ENCODE measurements at regions not wholly inside any gene's neighbourhood (a gene's known extent, or its start where the extent isn't known, plus 50 kb on each side); places are given as distances from the start of the nearest gene placed in this dataset.

DNA sequence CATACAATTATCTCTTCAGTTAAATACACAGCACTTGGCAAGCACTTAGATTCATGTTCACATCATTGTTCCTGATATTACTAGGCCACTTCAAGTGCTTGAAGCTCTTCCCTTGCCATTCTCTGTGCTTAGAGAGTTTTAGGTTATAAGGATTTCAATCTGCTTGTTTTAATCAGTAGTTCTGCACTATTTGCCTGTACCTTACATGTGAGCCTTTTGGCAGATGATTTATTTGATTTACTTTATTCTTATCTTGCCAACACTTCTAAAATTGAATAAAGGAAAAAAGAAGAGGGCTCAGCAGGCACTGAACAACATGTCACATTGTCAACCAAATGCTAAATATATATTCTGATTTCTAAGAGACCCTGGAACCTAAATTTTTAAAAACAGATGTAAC, 363.8 kb upstream of the USP15 start:
- no peak for DNase-seq (ENCODE audit: low read depth)

DNA sequence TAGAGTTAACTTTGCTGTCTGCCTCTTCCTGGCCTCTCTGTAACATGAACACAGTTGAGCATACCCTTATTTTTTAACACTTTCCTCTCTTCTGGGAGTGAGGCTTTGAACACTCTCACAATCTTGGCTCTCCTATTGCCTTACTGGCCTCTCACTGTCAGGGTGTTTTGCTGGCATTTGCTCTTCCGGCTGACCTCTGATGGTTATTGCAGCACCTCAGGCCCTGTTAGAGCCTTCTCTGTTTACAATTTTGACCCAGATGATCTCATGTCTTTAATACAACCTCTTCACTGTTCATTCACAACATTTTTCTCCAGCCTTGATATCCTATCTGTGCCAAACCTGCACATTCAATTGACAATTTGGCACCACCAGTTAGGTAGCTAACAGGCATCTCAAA, 357.8 kb upstream of the USP15 start:
- no peak for DNase-seq (ENCODE audit: low read depth)

DNA sequence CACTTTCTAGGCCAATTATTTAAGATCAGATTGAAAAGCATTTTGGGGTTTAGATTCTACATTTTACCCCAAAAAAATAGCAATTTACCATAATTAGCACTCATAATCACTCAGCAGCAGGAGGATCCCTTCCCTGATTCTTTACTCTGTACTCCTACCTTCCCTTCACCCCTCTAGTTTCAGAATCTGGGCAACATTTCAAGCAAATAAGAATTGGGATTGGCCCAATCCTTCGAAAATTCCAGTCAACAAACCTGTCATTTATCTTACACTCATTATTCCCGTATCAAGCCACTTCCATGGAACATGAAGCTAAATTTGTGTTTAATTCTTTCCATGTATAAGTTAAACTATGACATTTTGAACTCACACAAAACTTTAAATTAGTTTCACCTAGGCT, 349.1 kb upstream of the USP15 start:
- DNase-seq (ENCODE audit: low read depth), result no peak

DNA sequence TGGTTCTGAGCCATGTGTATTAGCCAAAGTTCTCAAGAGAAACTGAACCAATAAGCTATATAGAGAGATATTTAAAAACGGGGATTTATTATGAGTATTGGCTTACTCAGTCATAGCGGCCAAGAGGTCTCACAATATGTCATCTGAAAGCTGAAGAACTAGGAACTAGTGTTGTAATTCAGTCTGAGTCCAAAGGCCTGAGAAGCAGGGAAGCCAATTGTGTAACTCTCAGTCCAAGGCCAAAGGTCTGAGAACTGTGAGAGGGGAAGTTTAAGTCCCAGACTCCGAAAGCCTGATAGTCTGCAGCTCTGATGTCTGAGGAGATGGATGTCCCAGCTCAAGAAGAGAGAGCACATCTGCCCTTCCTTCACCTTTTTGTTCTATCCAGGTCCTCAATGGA, 344.8 kb upstream of the USP15 start:
- no peak for DNase-seq (ENCODE audit: low read depth)

DNA sequence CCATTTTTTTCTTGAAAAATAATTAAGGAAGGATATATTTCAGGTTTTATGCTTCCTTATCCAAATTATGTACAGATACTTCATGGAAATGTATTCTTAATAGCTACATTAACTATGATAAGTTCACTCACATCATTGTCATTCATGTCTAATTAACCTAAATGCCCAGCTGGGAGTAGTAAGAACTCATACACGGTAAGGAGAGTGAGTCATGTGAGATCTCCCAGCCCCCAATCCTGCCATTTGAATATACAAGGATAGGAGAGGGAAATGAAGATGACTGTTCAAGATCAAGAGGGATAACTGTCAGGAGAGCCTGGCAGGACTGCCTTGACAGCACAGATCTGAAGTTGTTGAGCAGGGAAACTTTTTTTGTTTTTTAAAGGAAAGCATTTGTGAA, 343.4 kb upstream of the USP15 start:
- no peak for DNase-seq (ENCODE audit: low read depth)

DNA sequence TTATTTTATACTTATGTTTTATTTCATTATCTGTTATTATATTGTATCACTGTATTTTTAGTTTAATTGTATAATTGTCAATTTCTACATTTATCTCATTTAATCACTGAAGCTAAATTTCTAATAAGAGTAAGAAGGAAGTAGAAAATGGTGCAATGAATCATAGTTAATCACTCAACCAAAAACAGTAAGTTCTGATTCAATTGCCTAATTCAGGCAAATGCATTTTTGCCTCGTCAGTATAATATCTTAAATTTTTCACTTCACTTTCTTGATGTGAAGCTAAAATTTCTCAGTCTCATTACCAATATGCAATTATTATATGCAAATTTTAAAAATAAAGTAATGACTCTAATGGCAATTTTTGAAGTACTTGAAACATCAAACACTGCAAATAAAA, 340.5 kb upstream of the USP15 start:
- no peak for DNase-seq (ENCODE audit: low read depth)

DNA sequence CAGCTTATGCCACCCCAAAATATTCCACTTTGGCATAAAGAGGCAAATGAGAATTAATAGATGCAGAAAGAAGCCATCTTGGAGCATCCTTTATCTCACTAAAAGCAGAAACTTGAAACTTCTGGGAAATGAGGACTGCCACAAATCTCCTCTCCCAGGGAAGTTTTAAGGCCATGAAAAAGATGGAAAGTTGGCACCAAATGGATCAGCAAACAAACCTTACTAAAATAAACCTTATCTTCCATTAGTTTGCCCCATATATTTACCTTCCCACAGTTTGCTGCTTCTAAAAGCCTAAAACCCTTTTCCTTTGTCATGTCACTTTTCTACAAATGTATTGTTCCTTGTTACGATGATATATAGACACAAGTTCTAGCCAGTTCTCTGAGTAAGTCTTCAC, 340.0 kb upstream of the USP15 start:
- no peak for DNase-seq (ENCODE audit: low read depth)

DNA sequence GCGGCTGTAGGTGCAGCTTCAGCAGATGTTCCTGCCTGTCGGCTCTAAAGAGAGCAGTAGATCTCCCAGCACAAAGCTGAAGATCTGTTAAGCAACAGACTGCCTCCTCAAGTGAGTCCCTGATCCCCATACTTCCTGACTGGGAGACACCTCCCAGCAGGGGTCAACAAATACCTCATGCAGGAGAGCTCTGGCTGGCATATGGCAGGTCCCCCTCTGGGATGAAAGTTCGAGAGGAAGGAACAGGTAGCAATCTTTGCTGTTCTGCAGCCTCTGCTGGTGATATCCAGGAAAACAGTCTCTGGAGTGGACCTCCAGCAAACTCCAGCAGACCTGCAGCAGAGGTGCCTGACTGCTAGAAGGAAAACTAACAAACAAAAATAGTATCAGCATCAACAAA, 337.1 kb upstream of the USP15 start:
- DNase-seq (ENCODE audit: low read depth), result no peak

DNA sequence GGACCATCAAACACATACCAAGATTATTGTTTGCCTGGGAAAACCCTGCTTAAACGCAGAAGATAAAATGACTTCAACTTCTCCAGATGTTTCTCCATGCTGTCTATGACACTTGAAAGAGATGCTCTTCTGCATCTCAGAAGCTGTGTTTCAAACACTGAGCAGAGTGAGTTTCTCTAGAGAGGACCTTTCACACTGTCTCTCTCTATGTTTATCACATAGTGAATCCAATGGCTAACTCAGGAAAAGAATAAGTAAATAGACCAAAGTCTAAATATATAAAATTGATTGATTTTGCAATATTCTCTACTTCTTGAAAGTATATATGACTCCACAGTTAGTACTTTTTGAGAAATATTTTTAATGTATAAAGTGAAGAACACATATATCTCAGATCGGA, 325.6 kb upstream of the USP15 start:
- no peak for DNase-seq (ENCODE audit: low read depth)

DNA sequence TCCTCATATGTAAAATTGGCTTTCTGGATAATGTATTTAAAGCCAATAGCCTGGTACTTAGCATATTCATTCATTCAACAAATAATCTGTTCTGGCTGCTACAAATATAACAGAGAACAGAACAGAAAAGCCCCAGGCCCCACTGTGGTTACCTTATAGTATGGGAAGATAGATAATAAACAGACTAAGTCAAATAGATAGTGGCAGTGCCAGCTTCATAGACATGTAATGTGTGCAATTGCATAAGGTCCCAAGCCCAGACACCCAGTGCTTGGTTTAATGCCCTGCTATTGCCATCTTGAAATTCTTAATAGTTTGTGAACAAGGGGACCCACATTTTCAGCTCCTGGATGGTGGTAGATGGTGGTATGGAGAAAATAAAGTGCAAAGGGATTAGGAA, 320.2 kb upstream of the USP15 start:
- no peak for DNase-seq (ENCODE audit: low read depth)

DNA sequence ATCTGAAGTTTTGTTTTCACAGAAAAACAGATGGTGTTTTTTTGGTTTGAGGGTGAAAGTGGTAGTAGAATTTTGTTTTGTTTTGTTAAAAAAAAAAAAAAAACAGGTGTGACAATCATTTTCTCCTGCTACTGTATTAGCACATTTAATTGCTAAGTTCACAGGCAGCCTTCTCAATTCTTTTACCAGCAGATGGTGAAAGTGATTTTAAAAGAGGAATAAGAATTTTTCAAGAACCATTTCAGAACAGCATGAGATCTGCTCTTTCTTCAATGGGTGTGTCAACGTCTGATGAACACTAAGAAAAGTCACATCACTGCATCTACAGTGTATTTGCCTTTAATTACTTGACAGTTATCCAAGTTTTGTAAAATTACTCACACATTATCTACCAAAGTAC, 303.7 kb upstream of the USP15 start:
- DNase-seq (ENCODE audit: low read depth), result no peak

DNA sequence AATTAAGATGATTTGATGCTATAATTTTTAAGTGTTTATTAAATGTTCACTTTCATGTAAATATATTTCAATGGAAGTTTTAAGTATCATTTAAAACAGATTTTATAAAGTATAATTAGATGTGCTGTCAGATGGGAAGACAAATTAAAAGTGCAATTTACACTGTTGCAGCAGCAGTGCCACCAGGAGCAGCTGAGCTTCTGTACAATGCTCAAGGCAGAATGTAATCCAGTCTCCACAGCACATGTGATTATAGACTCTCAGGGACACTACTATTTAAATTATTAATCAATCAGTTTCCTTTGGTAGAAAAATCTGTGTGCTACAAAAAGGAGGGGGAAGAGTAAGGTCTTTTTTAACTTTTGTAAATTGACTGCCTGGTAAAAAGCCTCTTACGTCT, 285.7 kb upstream of the USP15 start:
- no peak for DNase-seq (ENCODE audit: low read depth)

DNA sequence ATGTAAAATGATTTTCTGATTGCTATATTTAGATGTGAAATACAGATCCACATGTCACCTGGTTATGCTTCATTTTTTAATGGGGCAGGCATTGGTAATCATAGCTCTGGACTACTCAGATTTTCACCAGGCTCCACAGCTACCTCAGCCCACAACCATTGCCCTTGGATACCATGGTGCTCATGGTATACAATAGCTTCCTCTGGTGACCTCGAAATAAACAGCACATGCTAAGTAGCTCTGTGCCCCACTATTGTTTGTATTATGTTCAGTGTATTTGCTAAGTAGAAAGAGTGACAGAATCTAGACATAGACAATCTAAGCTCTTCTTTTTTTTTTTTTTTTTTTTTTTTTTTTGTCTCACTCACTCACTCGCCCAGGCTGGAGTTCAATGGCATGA, 274.4 kb upstream of the USP15 start:
- no peak for DNase-seq (ENCODE audit: low read depth)

DNA sequence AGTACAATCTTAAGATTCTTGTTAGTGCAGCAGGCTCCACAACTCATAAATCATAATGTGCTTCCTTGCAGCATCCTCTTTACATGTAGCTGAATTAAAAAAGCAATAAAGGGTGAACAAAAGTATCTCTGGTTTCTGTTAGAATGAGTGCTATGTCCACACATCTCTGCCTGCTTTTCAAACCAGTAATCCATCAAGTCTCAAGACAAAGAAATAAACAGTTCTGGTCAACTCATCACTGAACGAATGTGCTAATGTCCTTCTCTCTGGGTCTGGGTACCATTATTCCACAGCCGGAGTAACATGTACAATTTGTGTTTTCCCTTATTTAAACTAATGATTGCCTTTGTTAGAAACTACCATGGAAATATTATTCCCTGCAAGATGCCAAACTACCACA, 273.0 kb upstream of the USP15 start:
- no peak for DNase-seq (ENCODE audit: low read depth)

DNA sequence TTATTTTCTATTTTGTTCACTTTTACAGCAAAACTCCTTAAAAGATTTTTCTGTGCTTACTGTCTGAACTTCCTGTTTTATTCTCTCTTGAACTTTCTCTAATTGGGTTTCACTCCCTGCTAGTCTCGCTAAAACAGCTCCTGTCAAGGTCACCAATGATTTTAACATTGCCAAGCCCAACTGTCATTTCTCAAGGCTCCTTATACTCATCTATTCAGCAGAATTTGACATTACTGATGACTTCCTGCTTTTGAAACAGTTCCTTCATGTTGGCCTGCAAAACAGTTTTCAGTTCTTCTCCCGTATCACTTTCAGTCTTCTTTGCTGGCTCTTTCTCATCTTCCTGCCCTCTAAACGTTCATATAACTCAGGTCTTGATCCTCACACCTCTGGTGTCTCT, 268.5 kb upstream of the USP15 start:
- DNase-seq (ENCODE audit: low read depth), result no peak

DNA sequence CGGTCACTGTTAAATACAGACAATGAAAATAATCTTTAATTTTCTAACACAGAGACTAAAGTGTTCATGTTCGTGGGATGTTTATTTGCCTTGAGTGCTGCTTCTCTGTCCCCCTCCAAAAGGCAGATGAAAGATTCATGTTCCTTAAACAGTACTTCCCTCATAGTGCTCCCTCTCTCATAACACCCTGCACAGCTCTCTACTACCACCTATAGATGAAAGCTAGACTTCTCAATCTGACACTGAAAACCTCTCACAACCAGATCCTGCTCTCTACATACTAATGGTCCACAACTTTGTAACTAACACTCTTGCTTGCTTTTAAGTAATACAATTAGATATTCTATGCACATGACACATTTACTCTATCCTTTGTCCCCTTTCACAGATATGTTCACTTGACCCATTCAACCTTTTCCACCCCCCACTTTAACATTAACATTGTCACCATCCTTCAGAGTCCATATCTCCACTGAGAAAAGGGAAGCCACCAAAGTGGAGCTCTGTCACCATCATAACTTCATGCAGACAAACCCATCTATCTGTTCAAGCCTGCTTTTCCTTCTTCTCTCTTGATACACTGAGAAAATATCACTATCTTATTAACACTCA, 266.4 kb upstream of the USP15 start:
- no peak for DNase-seq (ENCODE audit: low read depth)

DNA sequence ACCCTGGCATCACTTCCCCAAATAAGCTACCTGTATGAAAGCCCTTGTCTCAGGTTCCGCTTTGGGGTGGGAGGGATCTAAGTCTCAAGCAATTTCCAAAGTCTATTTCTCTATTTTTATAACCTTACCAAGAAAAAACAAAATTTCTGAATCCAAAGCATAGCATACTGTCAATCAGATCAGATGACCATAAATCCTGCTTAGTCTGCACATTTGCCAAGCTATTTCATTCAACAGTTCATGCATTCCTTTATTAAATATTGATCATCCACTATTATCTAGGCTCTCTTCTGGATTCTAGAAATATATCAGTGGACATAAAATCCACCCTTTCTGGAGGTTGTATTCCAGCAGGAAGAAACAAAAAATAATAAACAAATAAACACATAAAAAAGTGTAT, 263.5 kb upstream of the USP15 start:
- no peak for DNase-seq (ENCODE audit: low read depth)

DNA sequence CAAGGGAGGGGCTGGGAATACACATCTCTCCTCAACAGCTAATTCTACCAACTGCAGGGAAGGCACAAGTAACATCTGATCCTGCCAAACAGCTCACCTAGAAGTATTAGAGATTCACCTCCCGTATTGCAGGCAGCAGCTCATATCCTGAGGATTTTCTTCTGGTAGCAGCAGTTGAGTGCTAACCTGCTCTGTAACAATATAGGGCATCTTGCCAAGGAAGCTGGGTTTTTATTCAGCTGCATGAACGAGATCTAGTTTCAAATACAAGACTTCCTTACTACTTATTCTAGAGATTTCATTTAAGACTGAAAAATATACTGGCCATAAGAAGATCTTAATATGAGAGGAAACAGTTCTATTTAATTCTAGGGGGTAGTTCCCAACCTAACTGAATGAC, 261.4 kb upstream of the USP15 start:
- no peak for DNase-seq (ENCODE audit: low read depth)

DNA sequence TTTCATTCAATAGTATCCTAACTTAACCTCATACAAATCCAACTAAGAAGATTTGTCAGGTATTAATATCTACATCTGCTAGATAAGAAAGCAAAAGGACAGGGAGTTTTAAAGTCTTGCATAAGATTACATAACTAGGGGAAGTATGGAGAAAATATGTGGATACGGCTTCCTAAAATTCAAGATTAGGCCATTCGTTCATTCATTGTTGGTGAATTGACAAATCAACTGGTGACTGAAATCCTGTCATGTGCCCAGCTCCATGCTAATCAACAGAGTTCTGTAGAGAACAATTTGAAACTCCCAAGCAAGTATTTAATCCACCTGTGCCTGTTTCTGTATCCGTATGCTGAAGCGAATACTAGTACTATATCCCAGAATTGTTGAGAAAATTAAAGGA, 260.9 kb upstream of the USP15 start:
- no peak for DNase-seq (ENCODE audit: low read depth)

DNA sequence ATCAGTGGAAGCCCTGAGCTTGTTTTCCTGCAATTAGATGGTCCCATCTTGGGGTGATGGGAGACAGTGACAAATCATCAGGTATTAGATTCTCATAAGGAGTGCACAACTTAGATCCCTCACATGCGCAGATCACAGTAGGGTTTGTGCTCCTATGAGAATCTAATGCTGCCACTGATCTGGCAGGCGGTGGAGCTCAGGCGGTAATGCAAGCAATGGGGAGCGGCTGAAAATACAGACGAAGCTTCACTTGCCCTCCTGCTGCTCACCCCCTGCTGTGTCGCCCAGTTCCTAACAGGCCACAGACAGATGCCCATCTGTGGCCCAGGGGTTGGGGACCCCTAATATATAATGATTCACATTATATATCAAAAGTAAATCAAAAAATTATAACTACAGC, 258.8 kb upstream of the USP15 start:
- DNase-seq (ENCODE audit: low read depth), result no peak

DNA sequence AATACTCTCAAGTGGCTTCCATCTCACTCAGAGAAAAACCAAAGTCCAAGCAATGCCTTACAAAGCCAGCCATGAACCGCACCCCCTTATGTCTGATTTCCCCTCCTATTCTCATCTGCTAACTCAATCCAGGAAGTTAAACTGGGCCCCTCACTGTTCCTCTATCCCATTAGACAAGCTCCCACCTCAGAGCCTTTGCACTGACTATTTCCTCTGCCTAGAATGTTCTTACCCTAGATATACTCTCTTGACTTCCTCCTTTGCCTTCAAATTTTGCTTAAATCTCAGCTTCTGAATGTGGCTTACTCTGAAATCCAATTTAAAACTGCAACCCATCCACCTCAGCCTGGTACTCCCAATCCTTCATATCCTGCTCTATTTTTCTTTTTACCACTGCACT, 257.0 kb upstream of the USP15 start:
- DNase-seq (ENCODE audit: low read depth), result no peak

DNA sequence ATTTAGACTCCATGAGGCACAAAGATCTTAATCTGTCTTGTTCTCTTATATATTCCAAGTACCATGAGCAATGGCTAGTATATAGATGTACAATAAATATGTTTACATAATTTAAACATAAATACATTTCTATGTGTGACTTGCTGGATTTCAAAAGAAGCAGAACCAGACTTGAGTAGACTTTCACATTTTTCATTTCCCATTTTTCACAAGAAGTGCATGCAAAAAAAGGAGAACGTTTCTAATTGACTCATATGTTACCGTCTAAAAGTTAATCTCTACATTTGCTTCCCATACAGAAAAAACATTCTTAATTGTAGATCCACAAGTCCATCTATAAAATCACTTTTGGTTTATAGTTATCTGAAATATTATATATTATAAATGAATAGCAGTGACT, 256.5 kb upstream of the USP15 start:
- no peak for DNase-seq (ENCODE audit: low read depth)

DNA sequence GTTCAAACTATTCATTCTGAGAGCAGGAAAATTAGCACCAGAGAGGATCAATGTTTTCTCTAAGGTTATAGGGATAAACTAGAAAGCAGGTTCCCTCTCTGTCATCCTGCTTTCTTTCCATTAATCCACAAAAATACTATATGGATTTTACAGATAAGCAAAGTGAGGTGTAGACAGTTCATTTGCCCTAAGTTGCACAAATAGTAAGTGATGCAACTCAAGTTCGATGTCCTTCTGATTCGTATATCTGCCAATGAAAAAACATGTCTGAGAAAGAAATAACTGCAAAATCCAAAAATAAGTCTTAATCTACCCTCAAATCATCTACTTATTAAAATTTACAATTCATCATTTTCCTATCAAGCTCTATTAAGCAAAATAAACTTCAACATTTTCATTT, 254.6 kb upstream of the USP15 start:
- DNase-seq (ENCODE audit: low read depth), result no peak

DNA sequence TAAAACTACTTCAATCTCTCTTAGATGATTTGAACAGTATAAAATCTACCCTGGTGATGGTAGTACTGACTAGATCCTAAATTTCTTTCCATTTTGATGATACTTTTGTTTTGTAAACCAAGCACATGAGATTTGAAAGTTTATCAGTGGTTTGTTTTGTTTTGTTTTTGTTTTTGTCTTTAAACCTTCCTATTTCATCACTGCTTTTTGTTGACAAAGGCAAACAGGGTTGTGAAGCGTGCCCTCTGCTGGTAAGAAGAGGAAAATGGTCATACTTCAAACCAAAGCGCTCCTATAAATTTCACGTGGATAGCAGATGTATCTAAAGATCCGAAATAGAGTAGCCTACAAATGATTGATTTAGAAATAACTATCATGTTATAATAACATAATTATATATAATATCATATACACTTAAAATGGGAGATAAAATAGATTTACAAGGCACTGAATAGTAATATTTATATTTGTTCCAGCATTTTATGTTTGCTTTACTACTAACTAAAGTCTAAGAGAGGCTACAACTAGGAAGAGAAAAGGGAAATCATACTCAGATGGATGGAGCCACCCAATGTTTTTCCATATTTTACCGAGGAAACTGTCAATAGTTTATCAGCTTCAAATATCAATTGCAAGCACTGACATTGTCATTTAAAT, 254.0 kb upstream of the USP15 start:
- peak; percentile 15 for DNase-seq (ENCODE audit: low read depth)

DNA sequence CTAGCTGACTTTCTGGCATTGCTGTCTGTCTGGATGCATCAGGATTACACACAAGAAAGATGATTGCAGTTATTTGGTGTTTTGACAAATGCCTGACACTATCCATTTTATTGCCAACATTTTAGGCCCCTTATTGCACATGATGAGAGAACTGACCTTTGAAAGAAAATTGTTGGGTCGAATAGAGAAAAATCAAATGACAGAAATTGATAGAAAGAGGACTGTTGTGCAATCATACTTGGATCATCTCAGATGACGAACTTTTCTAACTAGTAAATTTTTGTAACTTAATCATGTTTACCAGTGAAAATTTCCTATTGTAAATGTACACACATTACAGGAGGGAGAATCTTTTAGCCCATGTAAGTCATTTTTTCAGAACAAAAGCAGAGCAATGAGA, 251.5 kb upstream of the USP15 start:
- DNase-seq (ENCODE audit: low read depth), result no peak
